Esophagus mucosa (tissue), 1 donor: ENCODE measurements at regions not wholly inside any gene's neighbourhood (a gene's known extent, or its start where the extent isn't known, plus 50 kb on each side); places are given as distances from the start of the nearest gene placed in this dataset.

ENCODE experiments used
- ATAC-seq: fragments of 200-7000 bp; cut with Tn5 transposase; one replicate; pipeline ENCODE4 v1.9.1; 2020
- donor health status: DM: yes; HTN: yes; CAD: no.

DNA sequence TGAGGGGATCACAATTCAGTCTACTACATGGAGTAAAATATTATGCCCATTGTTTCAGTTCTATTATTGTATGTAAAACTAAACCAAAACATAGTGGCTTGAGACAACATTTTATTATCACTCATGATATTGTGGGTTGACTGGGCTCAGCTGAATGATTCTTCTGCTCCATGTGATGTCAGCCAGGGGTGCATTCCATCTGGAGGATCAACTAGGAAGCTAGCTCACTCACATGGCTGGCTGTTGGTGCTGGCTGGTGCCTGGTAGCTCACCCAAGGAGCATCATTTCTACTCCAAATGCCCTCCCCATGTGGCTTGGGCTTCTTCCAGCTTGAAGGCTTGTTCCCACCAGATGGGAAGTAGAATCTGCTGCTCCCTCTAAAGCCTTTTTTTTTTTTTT, 51.8 kb upstream of the CLRN1 start:
- no peak for ATAC-seq

DNA sequence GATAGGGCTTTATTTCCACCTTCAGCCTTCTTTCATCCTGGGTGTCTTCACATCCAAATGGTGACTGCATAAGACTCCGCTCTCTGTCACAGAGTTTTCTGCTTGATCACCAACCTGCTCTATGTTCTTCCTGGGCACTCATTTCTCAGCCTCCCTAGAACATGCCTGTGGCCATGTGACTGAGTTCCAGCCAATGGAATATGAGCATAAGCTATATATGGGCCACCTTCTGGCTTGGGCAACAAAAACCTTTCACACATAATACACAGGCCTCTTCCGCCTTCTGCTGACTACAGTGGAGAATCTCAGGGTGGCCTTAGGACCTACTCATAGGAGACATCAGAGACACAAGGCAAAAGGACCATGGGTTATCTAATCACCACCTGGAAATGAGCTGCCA, 51.2 kb upstream of the MED12L start:
- no peak for ATAC-seq

DNA sequence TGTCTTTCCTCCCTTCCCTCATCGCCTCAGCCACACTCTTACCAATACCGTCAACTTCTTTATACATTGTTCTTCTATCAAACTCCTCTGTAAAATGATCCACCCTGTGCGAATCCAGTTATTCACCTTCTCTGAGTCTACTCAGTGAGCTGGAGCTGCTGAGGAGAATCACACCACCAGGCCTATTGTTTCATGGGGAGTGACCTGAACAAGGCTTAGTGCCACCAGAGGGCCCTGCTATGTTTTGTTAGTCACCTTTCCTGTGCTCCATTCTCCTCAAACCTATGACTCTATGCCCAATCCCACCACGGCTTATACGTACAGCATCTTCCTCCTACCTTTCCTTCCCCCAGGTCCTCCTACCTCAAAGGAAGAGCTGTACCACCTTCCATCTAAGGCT, 50.4 kb upstream of the MED12L start:
- ATAC-seq, result peak; percentile 28
